Stimulated activated naive CD8-positive, alpha-beta T cell treated with anti-CD3 and anti-CD28 coated beads, Interleukin-15, amount 100 ng/mL, for 72 hours (primary cell): ENCODE measurements at regions not wholly inside any gene's neighbourhood (a gene's known extent, or its start where the extent isn't known, plus 50 kb on each side); places are given as distances from the start of the nearest gene placed in this dataset.
"Not testable (repeated sequence)": the region's sequence is repeated elsewhere in the genome, so short reads cannot be mapped to it uniquely, and the experiment has no call there.

Experiments
- ATAC-seq: fragments of 150-1000 bp; cut with Tn5 transposase; 2 replicates; pipeline ENCODE4 v1.10.0; 2021; ENCODE audit warnings: mild to moderate bottlenecking, moderate library complexity
- DNase-seq, 2 donors: peaks; one replicate each; pipeline ENCODE4 v3.0.0; 2021 to 2022
- H3K27ac Mint-ChIP-seq, 2 donors: one replicate each; pipeline ENCODE4 v1.8.0; 2022; ENCODE audit warnings: mild to moderate bottlenecking in 2 of 2, mixed read lengths in 2 of 2, moderate library complexity in 2 of 2
- H3K27me3 Mint-ChIP-seq: one replicate; pipeline ENCODE4 v1.8.0; 2022; ENCODE audit warnings: mixed read lengths
- H3K4me1 Mint-ChIP-seq: one replicate; pipeline ENCODE4 v1.8.0; 2022; ENCODE audit warnings: mild to moderate bottlenecking, mixed read lengths
- H3K4me3 Mint-ChIP-seq, 2 donors: one replicate each; pipeline ENCODE4 v1.8.0; 2022; ENCODE audit warnings: mild to moderate bottlenecking in 2 of 2, mixed read lengths in 2 of 2, moderate library complexity in 1 of 2
- H3K9me3 Mint-ChIP-seq, 2 donors: one replicate each; pipeline ENCODE4 v1.8.0; 2022; ENCODE audit warnings: mixed read lengths in 2 of 2

DNA sequence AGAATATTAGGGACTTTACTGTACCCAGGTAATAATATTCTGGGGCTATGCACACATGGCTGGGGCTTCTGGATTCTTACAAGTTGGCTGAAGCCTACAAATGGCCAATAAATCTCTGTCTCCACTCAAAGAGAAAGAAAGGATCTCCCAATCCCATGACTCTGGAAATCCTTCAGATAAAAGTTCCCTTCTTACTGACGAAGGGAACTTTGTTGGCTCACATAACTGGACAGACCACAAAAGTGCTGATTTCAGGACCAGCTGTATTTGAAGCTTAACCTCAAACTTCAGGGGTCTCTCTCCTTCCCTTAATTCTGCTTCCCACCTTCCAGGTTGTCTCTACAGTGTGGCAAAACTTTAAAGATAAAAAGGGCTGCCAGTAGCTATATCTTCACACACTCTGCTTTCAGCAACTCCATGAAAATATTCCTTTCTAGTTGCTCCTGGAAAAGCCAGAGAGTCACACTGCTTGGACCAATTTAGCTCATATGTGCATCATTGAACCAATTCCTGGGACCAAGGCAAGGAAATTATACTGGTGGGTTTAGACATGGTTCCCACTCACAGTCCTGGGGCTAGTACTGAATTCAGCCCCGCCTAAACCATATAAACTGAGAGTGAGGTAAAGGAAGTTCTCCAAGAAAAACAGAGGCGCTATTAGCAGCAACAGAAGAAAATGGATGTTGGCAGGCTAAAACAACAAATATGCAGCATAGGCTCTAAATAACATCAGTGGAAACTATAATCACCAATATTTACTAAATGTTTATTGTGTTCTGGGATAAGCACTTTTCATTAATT is 290.0 kb upstream of the GADL1 start:
- peaks cover 0 to 5% of the 10 kb centered on the region in 2 donors for H3K9me3 Mint-ChIP-seq
- no peak for DNase-seq
- no peak overlapping the region for H3K4me3 Mint-ChIP-seq
- no peaks in the 10 kb centered on the region for H3K27me3 Mint-ChIP-seq
- H3K27ac Mint-ChIP-seq = no peak overlapping the region
- ATAC-seq = no peak
- H3K4me1 Mint-ChIP-seq = no peaks in the 10 kb centered on the region

DNA sequence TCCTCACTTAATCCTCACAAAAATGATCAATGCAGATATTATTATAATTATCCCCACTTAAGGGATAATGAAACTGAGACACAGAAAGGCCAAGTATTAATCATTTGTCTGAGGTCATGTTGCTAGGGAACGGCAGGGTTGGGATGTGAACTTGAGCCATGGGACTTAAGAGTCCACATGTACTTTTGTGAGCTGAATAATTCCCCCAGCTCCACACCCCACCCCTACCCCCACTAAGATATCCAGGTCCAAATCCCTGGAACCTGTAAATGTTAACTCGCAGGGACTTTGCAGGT is 290.5 kb upstream of the GADL1 start:
- no peak for DNase-seq
- no peak overlapping the region for H3K4me3 Mint-ChIP-seq
- no peak overlapping the region for H3K27ac Mint-ChIP-seq
- no peak for ATAC-seq
- no peaks in the 10 kb centered on the region for H3K4me1 Mint-ChIP-seq
- H3K9me3 Mint-ChIP-seq = no peaks in the 10 kb centered on the region
- H3K27me3 Mint-ChIP-seq = no peaks in the 10 kb centered on the region

DNA sequence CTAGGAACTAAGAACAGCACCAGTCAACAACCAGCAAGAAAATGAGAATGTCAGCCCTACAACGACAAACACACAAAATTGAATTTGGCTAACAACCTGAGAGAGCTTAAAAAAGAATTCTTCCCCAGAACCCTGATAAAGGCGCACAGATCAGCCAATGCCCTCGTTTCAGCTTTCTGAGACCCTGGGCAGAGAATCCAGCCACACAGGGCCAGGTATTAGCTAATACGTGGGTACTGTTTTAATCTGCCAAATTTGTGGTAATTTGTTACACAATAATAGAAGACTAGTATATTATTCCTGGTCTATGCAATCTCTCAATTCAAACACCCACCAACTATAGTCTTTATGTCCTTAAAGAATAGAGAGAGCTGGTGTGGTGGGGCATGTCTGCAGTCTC is 291.6 kb upstream of the GADL1 start:
- no peak for ATAC-seq
- Mint-ChIP-seq H3K4me3 (no peak overlapping the region), H3K27me3 (no peaks in the 10 kb centered on the region), H3K9me3 (no peaks in the 10 kb centered on the region), H3K4me1 (no peaks in the 10 kb centered on the region), H3K27ac (no peak overlapping the region)
- DNase-seq = no peak

DNA sequence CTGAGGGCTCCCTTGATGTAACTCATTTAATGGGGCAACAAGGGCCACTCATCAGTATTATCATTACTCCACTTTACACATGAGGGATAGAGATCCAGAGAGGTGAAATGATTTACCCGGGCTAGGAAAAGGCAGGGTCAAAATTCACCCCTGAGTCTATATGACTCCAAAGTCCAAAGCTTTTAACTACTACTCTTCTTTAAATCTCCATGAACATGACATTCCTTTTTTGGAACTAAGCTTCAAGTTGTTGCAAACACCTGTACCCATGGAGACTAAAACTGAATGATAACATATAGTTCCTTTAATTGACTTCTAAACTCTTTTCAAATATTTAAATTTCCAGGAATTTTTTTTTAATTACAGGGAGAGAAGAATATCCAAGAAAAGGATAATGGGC is 292.9 kb upstream of the GADL1 start:
- H3K27ac Mint-ChIP-seq = no peak overlapping the region
- ATAC-seq = no peak
- H3K4me3 Mint-ChIP-seq = no peak overlapping the region
- no peaks in the 10 kb centered on the region for H3K9me3 Mint-ChIP-seq
- no peaks in the 10 kb centered on the region for H3K4me1 Mint-ChIP-seq
- no peaks in the 10 kb centered on the region for H3K27me3 Mint-ChIP-seq
- no peak for DNase-seq

DNA sequence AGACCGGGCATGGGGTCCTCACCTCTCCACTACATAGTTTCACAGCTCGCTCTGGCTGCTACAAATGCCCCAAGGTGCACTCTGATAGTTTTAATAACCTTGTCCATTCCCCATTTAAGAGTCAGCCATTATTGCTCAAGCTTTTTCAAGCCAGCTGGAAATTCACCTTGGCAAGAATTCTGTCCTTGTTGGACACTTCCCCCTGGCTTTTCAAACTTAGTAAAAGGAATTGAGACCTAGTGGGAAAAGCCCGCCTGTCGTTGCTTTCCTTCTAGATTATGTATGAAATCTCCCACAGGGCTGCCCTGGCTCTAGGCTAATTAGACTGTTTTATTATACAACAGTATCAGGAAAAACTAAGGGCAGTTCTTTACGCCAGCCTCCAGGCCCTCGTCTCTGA is 293.7 kb upstream of the GADL1 start:
- H3K4me1 Mint-ChIP-seq = no peaks in the 10 kb centered on the region
- H3K4me3 Mint-ChIP-seq = no peak overlapping the region
- peaks cover 0 to 2% of the 10 kb centered on the region in 2 donors for H3K9me3 Mint-ChIP-seq
- ATAC-seq = no peak
- no peak overlapping the region for H3K27ac Mint-ChIP-seq
- no peaks in the 10 kb centered on the region for H3K27me3 Mint-ChIP-seq
- no peak for DNase-seq

DNA sequence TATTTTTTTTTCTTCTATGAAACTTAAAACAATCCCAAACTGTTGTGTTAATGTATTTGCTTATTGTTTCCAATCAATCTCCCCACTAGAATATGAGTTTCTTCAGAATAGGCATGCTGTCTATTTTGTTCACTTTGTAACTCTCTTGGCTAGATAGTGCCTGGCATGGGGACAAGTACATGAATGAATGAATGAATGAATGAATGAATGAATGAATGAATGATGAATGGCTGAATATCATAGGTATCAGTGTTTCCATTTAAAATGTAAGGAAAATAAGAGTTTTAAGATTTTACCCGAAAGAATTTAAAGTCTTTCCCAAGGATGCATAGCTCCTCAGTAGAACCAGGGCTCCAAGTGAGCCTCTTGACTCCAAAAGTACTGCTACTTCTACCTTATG is 294.9 kb upstream of the GADL1 start:
- no peak overlapping the region for H3K4me3 Mint-ChIP-seq
- H3K4me1 Mint-ChIP-seq = no peaks in the 10 kb centered on the region
- DNase-seq = no peak
- H3K27me3 Mint-ChIP-seq = no peaks in the 10 kb centered on the region
- H3K9me3 Mint-ChIP-seq = peaks cover 6 to 8% of the 10 kb centered on the region in 2 donors
- ATAC-seq = no peak
- no peak overlapping the region for H3K27ac Mint-ChIP-seq

DNA sequence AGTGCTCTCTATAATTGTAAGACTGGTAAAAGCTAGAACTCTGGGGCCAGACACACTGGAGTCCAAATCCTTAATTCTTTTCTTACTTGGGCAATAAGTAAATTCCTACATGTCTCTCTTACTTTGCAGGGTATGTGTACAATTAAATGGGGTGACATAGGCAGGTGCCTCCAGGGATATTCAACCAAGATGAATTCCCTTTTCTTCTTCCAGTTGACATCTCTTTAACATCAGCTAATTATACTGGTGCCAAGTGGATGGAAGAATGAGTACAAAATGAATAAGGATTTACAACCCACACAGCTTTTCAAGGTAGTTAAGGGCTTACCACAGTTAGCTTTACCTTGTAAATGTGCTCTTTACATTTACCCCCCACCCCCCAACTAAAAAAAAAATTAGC is 295.5 kb upstream of the GADL1 start:
- ATAC-seq (no peak), DNase-seq (no peak)
- Mint-ChIP-seq H3K4me1 (no peaks in the 10 kb centered on the region), H3K27me3 (no peaks in the 10 kb centered on the region), H3K4me3 (no peak overlapping the region), H3K27ac (no peak overlapping the region), H3K9me3 (peaks cover 6 to 8% of the 10 kb centered on the region in 2 donors)

DNA sequence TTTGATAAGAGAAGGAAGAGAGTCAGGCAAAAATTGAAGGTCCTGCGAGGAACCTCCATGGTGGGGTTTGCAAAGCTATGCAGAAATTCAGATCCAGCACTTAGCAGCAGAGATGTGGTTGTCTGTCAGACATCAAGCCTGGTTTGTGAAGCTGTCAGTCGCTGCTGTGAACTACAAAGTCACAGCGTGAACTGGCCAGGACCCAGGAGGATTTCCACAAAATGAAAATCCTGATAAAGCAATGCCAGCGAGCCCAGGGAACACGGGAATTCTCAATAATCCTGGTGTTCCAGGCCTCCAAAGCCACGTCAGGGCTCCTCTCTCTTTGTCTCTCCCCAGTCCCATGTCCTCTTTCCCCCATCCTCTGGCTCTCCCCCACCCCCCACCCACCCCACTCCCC is 296.9 kb upstream of the GADL1 start:
- ATAC-seq (no peak), DNase-seq (no peak)
- Mint-ChIP-seq H3K27ac (no peak overlapping the region), H3K4me3 (no peak overlapping the region), H3K27me3 (no peaks in the 10 kb centered on the region), H3K9me3 (peaks cover 6 to 8% of the 10 kb centered on the region in 2 donors), H3K4me1 (no peaks in the 10 kb centered on the region)

DNA sequence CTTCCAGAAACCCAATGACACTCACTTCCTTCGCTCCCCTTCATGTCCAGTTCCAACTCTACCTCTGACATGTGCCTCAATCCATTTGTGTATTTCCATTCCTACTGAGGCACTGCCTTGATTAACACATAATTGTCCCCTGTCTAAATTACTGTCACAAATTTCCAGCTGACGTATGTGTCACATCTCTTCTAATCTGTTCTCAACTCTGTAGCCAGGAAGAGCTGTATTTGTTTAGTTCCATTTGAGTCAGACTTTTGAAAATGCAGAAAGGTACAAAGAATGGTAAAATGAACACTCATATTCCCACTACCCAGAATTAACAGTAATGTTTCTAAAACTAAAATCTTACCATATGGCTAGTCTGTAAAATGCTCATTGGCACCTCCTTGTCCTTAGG is 299.0 kb upstream of the GADL1 start:
- no peak overlapping the region for H3K4me3 Mint-ChIP-seq
- DNase-seq = no peak
- no peak overlapping the region for H3K27ac Mint-ChIP-seq
- no peaks in the 10 kb centered on the region for H3K27me3 Mint-ChIP-seq
- ATAC-seq = no peak
- no peaks in the 10 kb centered on the region for H3K4me1 Mint-ChIP-seq
- peaks cover 6 to 8% of the 10 kb centered on the region in 2 donors for H3K9me3 Mint-ChIP-seq

DNA sequence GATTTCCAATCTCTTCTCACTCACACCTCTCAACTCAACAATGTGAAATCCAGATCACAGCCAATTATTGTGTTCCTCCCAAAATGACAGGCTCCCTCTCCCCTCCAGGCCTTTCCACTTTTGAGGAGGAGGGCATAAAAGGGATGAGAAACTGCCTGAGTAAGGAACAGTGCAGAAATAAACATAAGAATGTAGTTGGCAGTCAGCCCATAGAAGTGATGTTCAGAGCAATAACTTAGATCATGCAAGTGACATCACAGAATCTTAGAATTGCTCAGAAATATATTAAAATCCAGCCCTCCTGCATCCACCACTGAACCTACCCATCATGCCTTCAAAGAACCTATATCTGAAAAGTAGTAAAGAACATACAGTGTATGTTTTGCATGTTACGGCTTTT is 299.4 kb upstream of the GADL1 start:
- DNase-seq (no peak), ATAC-seq (no peak)
- Mint-ChIP-seq H3K27me3 (no peaks in the 10 kb centered on the region), H3K9me3 (peaks cover 6 to 8% of the 10 kb centered on the region in 2 donors), H3K27ac (no peak overlapping the region), H3K4me1 (no peaks in the 10 kb centered on the region), H3K4me3 (no peak overlapping the region)

DNA sequence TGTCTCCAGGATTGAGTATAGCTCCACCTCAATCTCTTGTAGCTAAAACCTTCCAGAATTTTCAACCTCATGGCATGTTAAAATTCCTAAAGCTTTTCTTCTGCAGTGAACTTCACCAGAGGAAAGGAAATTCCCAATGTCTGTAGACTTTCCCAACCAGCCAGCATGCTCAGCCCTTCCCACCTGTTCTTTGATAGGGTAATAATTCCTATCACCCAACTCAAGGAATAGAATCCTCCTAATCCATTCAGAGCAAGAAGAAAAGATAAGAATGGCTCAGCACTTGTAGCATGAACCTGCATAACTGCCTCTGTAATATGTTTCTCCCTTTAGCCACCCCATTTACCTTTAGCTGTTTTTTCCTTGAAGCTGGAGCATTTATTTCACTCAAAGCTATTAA is 301.8 kb upstream of the GADL1 start:
- DNase-seq (no peak), ATAC-seq (no peak)
- Mint-ChIP-seq H3K4me1 (no peaks in the 10 kb centered on the region), H3K9me3 (peaks cover 6 to 8% of the 10 kb centered on the region in 2 donors), H3K4me3 (no peak overlapping the region), H3K27me3 (no peaks in the 10 kb centered on the region), H3K27ac (no peak overlapping the region)

DNA sequence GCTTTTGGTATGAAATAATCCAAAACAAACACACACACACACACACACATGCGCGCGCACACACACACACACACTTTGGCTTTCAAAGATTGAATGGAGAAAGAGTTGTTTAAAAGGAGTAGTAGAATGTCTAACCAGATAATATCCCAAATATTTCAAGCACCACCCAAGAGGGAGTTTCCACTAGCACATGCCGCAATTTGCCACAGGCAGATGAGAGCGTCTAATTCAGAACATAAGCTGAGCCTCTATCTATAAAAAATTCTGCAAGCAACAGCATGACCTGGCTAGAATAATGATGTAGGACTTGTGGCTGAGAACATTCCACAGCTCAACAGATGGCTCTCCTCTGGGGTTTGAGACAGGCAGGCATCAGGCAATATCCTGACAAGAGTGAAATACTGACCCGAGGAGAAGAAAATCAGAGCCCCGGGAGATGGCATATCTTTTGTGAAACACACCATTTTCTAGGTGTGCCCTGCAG is 302.5 kb upstream of the GADL1 start:
- ATAC-seq (no peak), DNase-seq (no peak)
- Mint-ChIP-seq H3K9me3 (peaks cover 6 to 8% of the 10 kb centered on the region in 2 donors), H3K4me1 (no peaks in the 10 kb centered on the region), H3K27ac (no peak overlapping the region), H3K27me3 (no peaks in the 10 kb centered on the region), H3K4me3 (no peak overlapping the region)

DNA sequence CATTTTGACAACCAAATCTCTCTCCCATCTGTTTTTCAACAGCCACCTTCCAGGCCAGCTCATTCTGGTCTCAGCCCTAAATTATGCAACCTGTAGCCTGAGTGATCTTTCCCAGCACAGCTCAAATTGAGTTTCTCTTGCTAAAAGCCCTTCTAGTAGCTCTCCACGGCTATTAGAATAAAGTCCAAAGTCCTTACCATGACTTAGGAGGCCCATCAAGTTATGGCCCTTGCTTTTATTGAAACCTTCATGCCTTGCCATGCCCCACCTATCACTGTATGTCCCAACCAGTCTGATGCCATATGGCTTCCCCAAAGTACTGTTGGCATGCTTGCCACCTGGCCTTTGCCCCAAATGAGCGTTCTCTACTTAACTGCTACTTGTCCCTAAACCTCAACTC is 303.5 kb upstream of the GADL1 start:
- H3K27ac Mint-ChIP-seq = no peak overlapping the region
- DNase-seq (no peak), ATAC-seq (no peak)
- H3K4me3 Mint-ChIP-seq = no peak overlapping the region
- no peaks in the 10 kb centered on the region for H3K4me1 Mint-ChIP-seq
- H3K27me3 Mint-ChIP-seq = no peaks in the 10 kb centered on the region
- peaks cover 6 to 8% of the 10 kb centered on the region in 2 donors for H3K9me3 Mint-ChIP-seq

DNA sequence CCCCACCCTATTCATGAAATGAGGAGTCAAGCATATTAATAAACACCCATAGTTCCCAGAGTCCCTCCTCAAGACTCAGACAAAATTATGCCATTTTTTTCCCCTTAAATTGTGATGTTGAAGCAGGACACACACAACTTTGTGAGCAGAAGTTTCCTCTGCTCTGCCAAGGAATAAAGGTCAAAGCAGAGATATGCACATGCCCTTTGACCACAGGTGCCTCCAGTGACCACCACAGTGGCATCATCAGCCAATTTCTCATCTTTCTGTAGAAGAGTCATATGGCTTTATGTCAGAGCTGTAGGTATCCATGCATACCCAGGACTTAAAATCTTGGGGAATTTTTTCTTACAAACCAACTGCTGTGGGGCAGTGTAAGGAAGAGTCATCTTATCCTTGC is 304.4 kb upstream of the GADL1 start:
- Mint-ChIP-seq H3K4me1 (no peaks in the 10 kb centered on the region), H3K4me3 (no peak overlapping the region), H3K9me3 (peaks cover 0 to 2% of the 10 kb centered on the region in 2 donors), H3K27ac (no peak overlapping the region), H3K27me3 (no peaks in the 10 kb centered on the region)
- DNase-seq (no peak), ATAC-seq (no peak)

DNA sequence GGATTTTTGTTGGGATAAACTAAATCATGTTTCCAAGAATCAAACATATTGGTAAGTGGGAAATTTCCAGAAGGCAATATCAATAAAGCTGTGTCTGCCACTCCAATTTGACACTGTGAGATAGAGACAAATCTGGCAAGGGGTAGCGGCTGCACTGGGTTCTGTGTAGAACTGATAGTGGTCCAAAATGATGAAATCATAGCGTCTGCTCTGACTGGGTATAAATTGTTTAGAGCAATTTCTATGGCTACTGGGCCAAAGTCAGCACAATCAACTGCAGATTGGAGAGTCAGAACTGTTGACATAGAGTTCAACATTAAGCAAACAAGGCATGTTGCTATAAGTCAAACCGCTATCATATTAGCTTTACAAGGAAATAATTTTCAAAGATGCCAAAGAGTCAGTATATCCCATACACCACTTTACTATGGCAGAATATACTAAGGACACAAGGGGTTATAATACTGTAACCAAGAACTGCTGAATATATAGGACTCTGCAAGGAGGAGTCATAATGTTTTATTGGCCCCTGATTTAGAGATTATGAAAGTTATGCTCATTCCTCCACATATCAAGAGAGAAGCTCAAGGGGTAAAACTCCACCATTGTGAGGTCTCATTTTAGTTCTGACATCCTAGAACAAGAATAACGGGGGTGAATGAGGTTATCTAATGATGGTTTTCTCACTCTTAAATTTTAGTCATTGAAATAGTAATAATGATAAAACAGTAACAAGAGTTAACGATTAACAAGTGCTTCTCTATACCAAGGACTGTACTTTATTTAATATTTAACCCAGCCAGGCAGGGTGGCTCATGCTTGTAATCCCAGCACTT is 309.7 kb upstream of the GADL1 start:
- H3K4me3 Mint-ChIP-seq = no peak overlapping the region
- H3K9me3 Mint-ChIP-seq = peaks cover 7 to 16% of the 10 kb centered on the region in 2 donors
- DNase-seq (no peak), ATAC-seq (no peak)
- no peak overlapping the region for H3K27ac Mint-ChIP-seq
- no peaks in the 10 kb centered on the region for H3K27me3 Mint-ChIP-seq
- peaks cover under 1% of the 10 kb centered on the region for H3K4me1 Mint-ChIP-seq

DNA sequence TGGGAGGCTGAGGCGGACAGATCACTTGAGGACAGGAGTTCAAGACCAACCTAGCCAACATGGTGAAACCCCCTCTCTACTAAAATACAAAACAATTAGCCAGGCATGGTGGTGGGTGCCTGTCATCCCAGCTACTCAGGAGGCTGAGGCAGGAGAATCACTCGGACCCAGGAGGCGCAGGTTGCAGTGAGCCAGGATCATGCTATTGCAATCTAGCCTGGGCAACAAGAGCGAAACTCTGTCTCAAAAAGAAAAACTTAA is 310.3 kb upstream of the GADL1 start:
- not testable (repeated sequence) for ATAC-seq, H3K4me3 Mint-ChIP-seq, H3K27ac Mint-ChIP-seq, H3K4me1 Mint-ChIP-seq, DNase-seq, H3K27me3 Mint-ChIP-seq
- H3K9me3 Mint-ChIP-seq = peaks cover 7 to 16% of the 10 kb centered on the region in 2 donors
